ENCODE measurements at regions not wholly inside any gene's neighbourhood (a gene's known extent, or its start where the extent isn't known, plus 50 kb on each side); places are given as distances from the start of the nearest gene placed in this dataset.

DNA sequence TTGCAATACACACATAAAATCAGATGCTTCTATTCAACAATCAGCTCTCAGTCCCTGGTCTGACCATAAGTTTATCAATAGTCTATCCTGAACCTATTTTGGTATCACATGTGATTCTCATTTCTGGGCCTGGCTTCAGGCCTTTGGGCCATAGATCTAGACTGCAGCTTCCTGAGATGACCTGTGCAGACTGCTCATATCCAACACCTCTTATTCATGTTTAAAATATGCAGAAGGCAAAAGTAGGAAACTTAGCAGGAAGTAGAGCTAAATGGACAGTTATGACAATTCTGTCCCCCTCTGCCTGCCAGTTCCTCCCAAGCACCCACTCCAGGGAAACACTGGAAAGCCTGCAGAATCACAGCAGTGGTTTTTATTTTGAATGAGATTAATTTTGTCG is 53.3 kb downstream of the C7orf25 start:
- H3K27ac ChIP-seq = no peak overlapping the region
- intact Hi-C loops (cut with DNase I) = loop anchor here in 1 of 2 donors (10.0 kb wide), 1 partner anchor 914 kb away; no protein-coding TSS in a partner anchor
- DNase-seq (no peak), ATAC-seq (no peak)
- H3K4me1 ChIP-seq = peaks cover 0 to 4% of the 10 kb centered on the region in 2 donors
- no peaks in the 10 kb centered on the region for H3K36me3 ChIP-seq
- no peak overlapping the region for H3K4me3 ChIP-seq
- H3K9me3 ChIP-seq = no peaks in the 10 kb centered on the region
- TF ChIP-seq, protein P1, sequence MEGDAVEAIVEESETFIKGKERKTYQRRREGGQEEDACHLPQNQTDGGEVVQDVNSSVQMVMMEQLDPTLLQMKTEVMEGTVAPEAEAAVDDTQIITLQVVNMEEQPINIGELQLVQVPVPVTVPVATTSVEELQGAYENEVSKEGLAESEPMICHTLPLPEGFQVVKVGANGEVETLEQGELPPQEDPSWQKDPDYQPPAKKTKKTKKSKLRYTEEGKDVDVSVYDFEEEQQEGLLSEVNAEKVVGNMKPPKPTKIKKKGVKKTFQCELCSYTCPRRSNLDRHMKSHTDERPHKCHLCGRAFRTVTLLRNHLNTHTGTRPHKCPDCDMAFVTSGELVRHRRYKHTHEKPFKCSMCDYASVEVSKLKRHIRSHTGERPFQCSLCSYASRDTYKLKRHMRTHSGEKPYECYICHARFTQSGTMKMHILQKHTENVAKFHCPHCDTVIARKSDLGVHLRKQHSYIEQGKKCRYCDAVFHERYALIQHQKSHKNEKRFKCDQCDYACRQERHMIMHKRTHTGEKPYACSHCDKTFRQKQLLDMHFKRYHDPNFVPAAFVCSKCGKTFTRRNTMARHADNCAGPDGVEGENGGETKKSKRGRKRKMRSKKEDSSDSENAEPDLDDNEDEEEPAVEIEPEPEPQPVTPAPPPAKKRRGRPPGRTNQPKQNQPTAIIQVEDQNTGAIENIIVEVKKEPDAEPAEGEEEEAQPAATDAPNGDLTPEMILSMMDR (IDR thresholded peaks at IDR 0.05) = no peak
- peaks cover 0 to 38% of the 10 kb centered on the region in 2 donors for H3K27me3 ChIP-seq

DNA sequence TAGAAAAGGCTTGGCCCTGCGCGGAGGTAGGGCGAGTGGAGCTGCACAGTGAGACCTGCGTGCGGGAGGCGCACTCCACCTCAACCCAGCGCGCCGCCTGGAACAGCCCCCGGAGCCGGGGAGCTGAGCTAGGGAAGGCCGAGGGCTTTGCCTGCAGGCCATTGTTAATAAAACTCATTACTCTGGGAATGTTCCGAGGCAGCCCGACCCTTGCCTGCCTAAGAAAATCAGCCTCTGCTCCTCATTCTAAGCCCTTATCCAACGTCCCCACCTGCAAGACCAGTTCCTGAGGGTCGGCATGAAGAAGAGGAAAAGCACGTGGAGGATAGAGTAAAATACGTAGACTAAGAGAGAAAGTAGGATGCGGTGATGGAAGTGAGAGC is 55.3 kb downstream of the C7orf25 start:
- Histone ChIP-seq H3K27ac (peak overlapping the region in 1 of 2 donors; percentile 20), H3K4me3 (peak overlapping the region; percentile 28 to 37), H3K36me3 (no peaks in the 10 kb centered on the region), H3K4me1 (peaks cover 0 to 4% of the 10 kb centered on the region in 2 donors), H3K27me3 (peaks cover 0 to 38% of the 10 kb centered on the region in 2 donors), H3K9me3 (no peaks in the 10 kb centered on the region)
- DNase-seq (peak in 1 of 4 donors; percentile 57), ATAC-seq (peak; percentile 73)
- TF ChIP-seq, protein P1 (IDR thresholded peaks at IDR 0.05) = no peak
- intact Hi-C loops (cut with DNase I) = loop anchor here in 1 of 2 donors (10.0 kb wide), 1 partner anchor 912 kb away; no protein-coding TSS in a partner anchor

DNA sequence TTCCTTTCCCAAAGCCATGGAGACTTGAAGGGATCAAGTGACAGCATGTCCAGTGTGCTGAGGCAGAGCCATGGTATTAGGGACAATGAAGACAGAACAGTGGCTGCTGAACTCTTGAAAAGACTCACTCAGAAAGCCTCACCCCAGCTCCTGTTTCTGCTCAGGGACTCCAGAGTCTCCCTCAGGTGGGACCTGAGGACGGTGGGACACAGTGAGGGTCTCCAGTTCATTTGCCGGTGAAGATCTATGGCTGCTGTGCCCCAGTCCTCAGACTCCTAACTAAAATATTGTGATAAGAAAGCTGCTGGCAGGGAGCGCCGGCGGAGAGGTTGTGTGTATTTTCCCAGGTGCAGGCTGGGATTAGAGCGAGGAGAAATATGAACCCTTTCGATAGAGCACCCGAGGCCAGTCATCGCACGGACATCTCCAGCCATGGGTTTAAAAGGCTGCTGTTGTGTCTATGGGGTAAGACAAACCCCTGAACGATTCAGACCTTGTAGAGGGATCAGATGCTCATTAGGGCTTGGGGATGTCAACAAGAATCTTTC is 57.2 kb downstream of the C7orf25 start:
- intact Hi-C loops (cut with DNase I) = loop anchor here in 1 of 2 donors (10.0 kb wide), 1 partner anchor 910 kb away; no protein-coding TSS in a partner anchor
- DNase-seq (no peak), ATAC-seq (no peak)
- H3K4me1 ChIP-seq = peaks cover 0 to 4% of the 10 kb centered on the region in 2 donors
- TF ChIP-seq, protein P1 (IDR thresholded peaks at IDR 0.05) = no peak
- H3K4me3 ChIP-seq = no peak overlapping the region
- peaks cover 0 to 38% of the 10 kb centered on the region in 2 donors for H3K27me3 ChIP-seq
- H3K27ac ChIP-seq = no peak overlapping the region
- H3K9me3 ChIP-seq = no peaks in the 10 kb centered on the region
- no peaks in the 10 kb centered on the region for H3K36me3 ChIP-seq

DNA sequence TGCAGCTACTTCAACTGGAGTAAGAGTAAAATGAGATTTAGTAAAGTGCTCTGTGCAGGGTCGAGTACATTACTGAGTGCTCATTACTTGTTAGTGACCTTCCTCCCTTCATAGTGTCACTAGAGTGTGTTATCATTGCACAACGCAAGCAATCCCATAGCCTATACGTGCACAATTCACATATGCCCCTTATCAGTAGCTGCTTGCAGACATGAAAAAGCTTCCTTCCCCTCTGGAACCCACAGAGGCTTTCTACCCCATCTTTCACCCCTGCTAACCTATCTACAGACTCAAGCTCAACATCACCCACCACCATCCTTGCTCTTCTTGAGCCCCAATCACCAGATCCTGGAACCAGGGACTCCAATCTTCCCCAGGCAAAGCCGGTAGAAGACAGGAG is 59.3 kb downstream of the C7orf25 start:
- TF ChIP-seq, protein P1 (IDR thresholded peaks at IDR 0.05) = no peak
- intact Hi-C loops (cut with DNase I) = loop anchor here in 1 of 2 donors (10.0 kb wide), 1 partner anchor 908 kb away; no protein-coding TSS in a partner anchor
- Histone ChIP-seq H3K9me3 (no peaks in the 10 kb centered on the region), H3K27ac (no peak overlapping the region), H3K4me1 (peaks cover 0 to 4% of the 10 kb centered on the region in 2 donors), H3K36me3 (no peaks in the 10 kb centered on the region), H3K27me3 (peaks cover 0 to 31% of the 10 kb centered on the region in 2 donors), H3K4me3 (no peak overlapping the region)
- DNase-seq (peak in 1 of 4 donors; percentile 10), ATAC-seq (no peak)

DNA sequence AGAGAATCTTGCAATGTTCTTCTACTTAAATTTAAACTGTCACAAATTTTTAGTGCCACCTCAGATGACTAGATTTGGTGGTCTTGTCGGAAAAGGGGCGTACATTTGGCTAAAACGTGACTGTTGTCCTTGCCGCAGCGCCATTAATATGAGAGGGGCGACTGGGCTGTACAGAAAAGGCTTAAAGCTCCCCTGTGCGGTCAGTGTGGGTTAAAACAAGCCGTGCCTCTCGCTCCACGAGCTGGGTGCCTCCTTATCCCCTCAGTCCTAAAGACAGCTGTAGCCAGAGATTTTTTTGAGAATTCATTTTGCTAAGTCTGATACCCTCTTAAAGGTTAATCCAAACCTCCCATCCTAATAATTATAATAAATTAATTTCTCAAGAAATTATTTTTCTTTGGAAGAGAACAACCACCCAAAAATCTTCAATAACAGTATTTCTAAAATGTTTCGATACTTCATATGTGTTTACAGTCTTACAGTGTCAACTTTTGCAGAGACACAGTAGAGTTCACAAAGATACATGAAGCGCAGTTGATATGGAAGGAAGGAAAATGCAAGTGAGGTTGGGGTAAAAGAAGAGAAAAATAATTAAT is 68.6 kb downstream of the C7orf25 start:
- TF ChIP-seq, protein P1 (IDR thresholded peaks at IDR 0.05) = peak; percentile 40 to 49
- DNase-seq = peak in 2 of 4 donors; percentile 46 to 73
- Histone ChIP-seq H3K4me1 (no peaks in the 10 kb centered on the region), H3K4me3 (no peak overlapping the region), H3K9me3 (no peaks in the 10 kb centered on the region), H3K27ac (no peak overlapping the region), H3K27me3 (peaks cover 0 to 19% of the 10 kb centered on the region in 2 donors), H3K36me3 (no peaks in the 10 kb centered on the region)
- intact Hi-C loops (cut with DNase I) = no loop called here
- peak; percentile 97 for ATAC-seq
